OCI-LY1 (cell line): ENCODE measurements at regions not wholly inside any gene's neighbourhood (a gene's known extent, or its start where the extent isn't known, plus 50 kb on each side); places are given as distances from the start of the nearest gene placed in this dataset.

Experiments used
- H2AFZ ChIP-seq: fragments of 200-600 bp; sonication (generic), shearing (Covaris generic); 2 replicates; pipeline ENCODE4 v1.6.0; 2014; ENCODE audit warnings: antibody characterized with exemption, mild to moderate bottlenecking, low read length
- H3F3A ChIP-seq: fragments of 200-600 bp; sonication (generic), shearing (Covaris generic); 2 replicates; pipeline ENCODE4 v1.6.0; 2014; ENCODE audit warnings: mild to moderate bottlenecking, antibody characterized with exemption, low read length, moderate library complexity; ENCODE audit not compliant: insufficient read depth
- H3K27ac ChIP-seq: fragments of 200-600 bp; sonication (generic); 2 replicates; pipeline ENCODE4 v1.5.1; 2014; ENCODE audit warnings: low read length, mixed run types, mild to moderate bottlenecking, low read depth; ENCODE audit not compliant: poor library complexity, severe bottlenecking
- H3K27me3 ChIP-seq: fragments of 200-600 bp; sonication (generic); 2 replicates; pipeline ENCODE4 v1.6.0; 2014; ENCODE audit warnings: antibody characterized with exemption, mild to moderate bottlenecking, low read length, moderate library complexity; ENCODE audit not compliant: insufficient read depth
- H3K36me3 ChIP-seq: fragments of 200-600 bp; sonication (generic); 2 replicates; pipeline ENCODE4 v1.6.1; 2014; ENCODE audit warnings: mild to moderate bottlenecking, antibody characterized with exemption, low read length, moderate library complexity, mixed read lengths; ENCODE audit not compliant: insufficient read depth
- H3K4me1 ChIP-seq: fragments of 200-600 bp; sonication (generic); 2 replicates; pipeline ENCODE4 v1.5.1; 2014; ENCODE audit warnings: mild to moderate bottlenecking, low read length, moderate library complexity; ENCODE audit not compliant: insufficient read depth, severe bottlenecking
- H3K4me2 ChIP-seq: fragments of 200-600 bp; sonication (generic), shearing (Covaris generic); 2 replicates; pipeline ENCODE4 v1.6.1; 2014; ENCODE audit warnings: low read length
- H3K4me3 ChIP-seq: fragments of 200-600 bp; sonication (generic); 2 replicates; pipeline ENCODE4 v1.5.1; 2014; ENCODE audit warnings: low read length, low read depth, mild to moderate bottlenecking, mixed read lengths; ENCODE audit not compliant: poor library complexity, severe bottlenecking
- H3K79me2 ChIP-seq: fragments of 200-600 bp; shearing (Covaris generic); 2 replicates; pipeline ENCODE4 v1.6.1; 2016; ENCODE audit warnings: mixed run types, low read length, mixed read lengths; ENCODE audit not compliant: insufficient read depth
- H3K9ac ChIP-seq: fragments of 200-600 bp; sonication (generic), shearing (Covaris generic); 2 replicates; pipeline ENCODE4 v1.6.1; 2014; ENCODE audit warnings: mild to moderate bottlenecking, low read length, mixed read lengths
- H3K9me2 ChIP-seq: fragments of 200-600 bp; sonication (generic), shearing (Covaris generic); 2 replicates; pipeline ENCODE4 v1.6.1; 2014; ENCODE audit warnings: low read depth, mild to moderate bottlenecking, low read length, mixed read lengths
- H3K9me3 ChIP-seq: fragments of 200-600 bp; shearing (Covaris generic); 2 replicates; pipeline ENCODE4 v1.6.1; 2014; ENCODE audit warnings: low read length, mixed read lengths
- H4K20me1 ChIP-seq: fragments of 200-600 bp; sonication (generic), shearing (Covaris generic); 2 replicates; pipeline ENCODE4 v1.6.0; 2016; ENCODE audit warnings: mild to moderate bottlenecking, low read length; ENCODE audit not compliant: insufficient read depth
- CTCF ChIP-seq: fragments of 200-600 bp; sonication (generic), shearing (Covaris generic); IDR thresholded peaks from 2 replicates; pipeline ENCODE4 v1.5.1; 2017; ENCODE audit warnings: mild to moderate bottlenecking, antibody characterized with exemption, low read length, moderate library complexity, mixed read lengths
- EZH2 ChIP-seq: fragments of 200-600 bp; sonication (generic), shearing (Covaris generic); IDR thresholded peaks from 2 replicates; pipeline ENCODE4 v1.8.0; 2017; ENCODE audit warnings: borderline replicate concordance, mixed run types, mild to moderate bottlenecking, antibody characterized with exemption, low read length, moderate library complexity, mixed read lengths

- H3K27me3 ChIP-seq = no peaks in the 10 kb centered on the region
- H3K9me2 ChIP-seq = no peaks in the 10 kb centered on the region
- no peak overlapping the region for H2AFZ ChIP-seq
- H3F3A ChIP-seq = no peaks in the 10 kb centered on the region
- no peaks in the 10 kb centered on the region for H3K36me3 ChIP-seq
- no peak overlapping the region for H3K9ac ChIP-seq
- no peaks in the 10 kb centered on the region for H3K79me2 ChIP-seq
- H3K27ac ChIP-seq = no peak overlapping the region
- no peaks in the 10 kb centered on the region for H3K4me1 ChIP-seq
- H3K9me3 ChIP-seq = no peaks in the 10 kb centered on the region
- no peak for TF ChIP-seq CTCF
- TF ChIP-seq EZH2 = no peak
- no peak overlapping the region for H3K4me3 ChIP-seq
- no peak overlapping the region for H3K4me2 ChIP-seq
- H4K20me1 ChIP-seq = no peaks in the 10 kb centered on the region
Measured at GRCh38 chr7:120163449-120163848, 109.5 kb upstream of the KCND2 start.

DNA sequence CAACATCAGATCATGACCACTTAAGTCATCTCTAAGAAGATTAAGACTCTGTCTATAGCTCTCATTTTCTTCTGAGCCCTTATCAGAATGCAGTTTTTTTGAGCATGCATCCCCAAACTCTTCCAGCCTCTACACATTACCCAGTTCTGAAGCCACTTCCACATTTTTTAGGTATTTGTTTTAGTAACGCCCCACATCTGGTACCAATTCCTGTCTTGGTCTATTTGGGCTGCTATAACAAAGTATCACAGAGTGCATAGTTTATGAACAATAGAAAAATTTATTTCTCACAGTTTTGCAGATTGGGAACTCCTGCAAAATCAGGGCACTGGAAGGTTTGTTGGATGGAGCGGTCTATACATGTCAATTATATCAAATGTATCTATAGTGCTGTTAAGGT, 107.7 kb upstream of the KCND2 start:
- H3K4me3 ChIP-seq = no peak overlapping the region
- H3K36me3 ChIP-seq = no peaks in the 10 kb centered on the region
- no peaks in the 10 kb centered on the region for H3K4me1 ChIP-seq
- H3K9me3 ChIP-seq = no peaks in the 10 kb centered on the region
- H3K27me3 ChIP-seq = no peaks in the 10 kb centered on the region
- no peak overlapping the region for H2AFZ ChIP-seq
- H4K20me1 ChIP-seq = no peaks in the 10 kb centered on the region
- H3K79me2 ChIP-seq = no peaks in the 10 kb centered on the region
- no peak overlapping the region for H3K9ac ChIP-seq
- no peak overlapping the region for H3K27ac ChIP-seq
- H3F3A ChIP-seq = no peaks in the 10 kb centered on the region
- H3K9me2 ChIP-seq = no peaks in the 10 kb centered on the region
- no peak overlapping the region for H3K4me2 ChIP-seq
- TF ChIP-seq EZH2 (no peak), CTCF (no peak)

DNA sequence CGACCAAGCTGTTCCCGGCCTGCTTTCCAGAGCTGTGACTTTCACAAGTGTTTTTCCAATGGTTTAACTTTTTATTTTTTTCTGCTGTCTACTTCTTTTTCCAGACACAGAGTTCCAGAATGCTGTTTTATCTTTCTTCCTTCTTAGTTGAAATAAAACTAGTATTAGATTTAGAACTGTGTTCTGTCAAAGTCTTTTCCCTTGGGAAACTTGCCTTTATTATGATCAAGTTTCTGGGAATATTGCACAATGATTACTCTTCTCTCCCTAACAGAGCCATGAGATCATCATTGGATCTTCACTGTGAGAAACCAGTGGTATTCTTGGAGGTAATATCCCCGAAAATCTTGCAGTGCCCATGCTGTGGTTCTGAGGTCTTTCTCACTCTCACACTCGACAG, 104.9 kb upstream of the KCND2 start:
- Histone ChIP-seq H3K79me2 (no peaks in the 10 kb centered on the region), H3K9me3 (no peaks in the 10 kb centered on the region), H3K36me3 (no peaks in the 10 kb centered on the region), H3K4me1 (no peaks in the 10 kb centered on the region), H3K27me3 (no peaks in the 10 kb centered on the region), H3K9me2 (no peaks in the 10 kb centered on the region), H4K20me1 (no peaks in the 10 kb centered on the region), H2AFZ (no peak overlapping the region), H3K9ac (no peak overlapping the region), H3F3A (no peaks in the 10 kb centered on the region), H3K4me3 (no peak overlapping the region), H3K27ac (no peak overlapping the region), H3K4me2 (no peak overlapping the region)
- TF ChIP-seq EZH2 (no peak), CTCF (no peak)
